SK-N-MC (cell line): ENCODE measurements at regions not wholly inside any gene's neighbourhood (a gene's known extent, or its start where the extent isn't known, plus 50 kb on each side); places are given as distances from the start of the nearest gene placed in this dataset.

ENCODE experiments used
- EZH2 ChIP-seq: fragments of 200-600 bp; sonication (generic); IDR thresholded peaks from one replicate; pipeline ENCODE4 v1.6.1; 2017; ENCODE audit warnings: antibody characterized with exemption
- FOXP2 ChIP-seq: optimal IDR thresholded peaks from 2 replicates; pipeline ENCODE3; 2011; ENCODE audit warnings: mild to moderate bottlenecking, moderate library complexity; ENCODE audit not compliant: insufficient read depth; ENCODE audit errors: extremely low read length, control extremely low read depth
- POLR2AphosphoS5 ChIP-seq: IDR thresholded peaks from 2 replicates; pipeline ENCODE4 v1.6.1; 2012; ENCODE audit warnings: mild to moderate bottlenecking, low read depth, low read length, borderline replicate concordance

DNA sequence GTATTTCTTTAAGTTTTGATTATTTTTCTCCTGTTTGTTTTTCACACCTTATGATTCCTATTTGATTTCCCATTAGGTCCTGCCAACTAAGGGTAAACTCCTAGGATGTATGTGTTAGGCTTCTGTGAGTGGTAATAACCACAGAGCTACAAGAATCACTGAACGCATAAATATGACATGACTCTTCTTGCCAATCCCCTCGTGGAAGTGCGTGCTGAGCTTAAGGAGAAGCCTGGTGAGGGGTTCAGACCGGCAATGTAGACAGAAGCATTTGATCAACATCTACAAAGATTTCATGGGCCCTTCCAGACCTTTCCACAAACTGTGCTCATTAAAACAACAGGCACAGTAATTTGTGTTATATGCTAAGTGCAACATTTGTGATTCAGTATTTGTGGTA, 273.8 kb upstream of the SNX7 start:
- TF ChIP-seq POLR2AphosphoS5 (no peak), FOXP2 (no peak), EZH2 (no peak)
